Smooth muscle cell (in vitro differentiated cells): ENCODE measurements at regions not wholly inside any gene's neighbourhood (a gene's known extent, or its start where the extent isn't known, plus 50 kb on each side); places are given as distances from the start of the nearest gene placed in this dataset.

ENCODE experiments used
- DNase-seq: peaks from one replicate; lab custom pipeline; 2025; ENCODE audit not compliant: unreplicated experiment; lab: John Stamatoyannopoulos, UW
- H2AFZ ChIP-seq: fragments of 200-600 bp; sonication (generic); 2 replicates; pipeline ENCODE4 v1.6.0; 2016; ENCODE audit warnings: antibody characterized with exemption, low read depth, mild to moderate bottlenecking
- H3F3A ChIP-seq: fragments of 200-600 bp; sonication (generic); 2 replicates; pipeline ENCODE4 v1.6.0; 2017; ENCODE audit warnings: antibody characterized with exemption, low read depth
- H3K27ac ChIP-seq: fragments of 200-600 bp; sonication (generic); 2 replicates; pipeline ENCODE4 v1.5.1; 2016; ENCODE audit warnings: low read depth, mild to moderate bottlenecking
- H3K27me3 ChIP-seq: fragments of 200-600 bp; sonication (generic); 2 replicates; pipeline ENCODE4 v1.6.1; 2016; ENCODE audit warnings: low read depth, mild to moderate bottlenecking
- H3K36me3 ChIP-seq: fragments of 200-600 bp; sonication (generic); 2 replicates; pipeline ENCODE4 v1.5.1; 2016; ENCODE audit warnings: low read depth
- H3K4me1 ChIP-seq: fragments of 200-600 bp; sonication (generic); 2 replicates; pipeline ENCODE4 v1.5.1; 2016; ENCODE audit warnings: low read depth
- H3K4me2 ChIP-seq: fragments of 200-600 bp; sonication (generic); 2 replicates; pipeline ENCODE4 v1.6.0; 2016; ENCODE audit warnings: mild to moderate bottlenecking
- H3K4me3 ChIP-seq: fragments of 200-600 bp; sonication (generic); 2 replicates; pipeline ENCODE4 v1.5.1; 2016; ENCODE audit warnings: mild to moderate bottlenecking
- H3K79me2 ChIP-seq: fragments of 200-600 bp; sonication (generic); 2 replicates; pipeline ENCODE4 v1.6.0; 2016; ENCODE audit warnings: low read depth, mild to moderate bottlenecking
- H3K9ac ChIP-seq: fragments of 200-600 bp; sonication (generic); 2 replicates; pipeline ENCODE4 v1.6.0; 2016; ENCODE audit warnings: low read depth
- H3K9me3 ChIP-seq: fragments of 200-600 bp; sonication (generic); replicated peaks from 2 replicates; pipeline ENCODE4 v1.5.1; 2016; ENCODE audit warnings: low read depth
- H4K20me1 ChIP-seq: fragments of 200-600 bp; sonication (generic); 2 replicates; pipeline ENCODE4 v1.6.0; 2016; ENCODE audit warnings: low read depth
- WGBS: methylation state at CpG from one replicate; pipeline ENCODE4 v1.1.7; 2016; ENCODE audit warnings: low lambda C conversion rate; 5-methylcytosine and 5-hydroxymethylcytosine counted together
- TF ChIP-seq, protein P1 (sequence below): fragments of 200-600 bp; sonication (generic); IDR thresholded peaks from 2 replicates; pipeline ENCODE4 v1.5.1; 2017; ENCODE audit warnings: borderline replicate concordance, mild to moderate bottlenecking, antibody characterized with exemption; ENCODE audit not compliant: insufficient read depth, poor library complexity, severe bottlenecking

DNA sequence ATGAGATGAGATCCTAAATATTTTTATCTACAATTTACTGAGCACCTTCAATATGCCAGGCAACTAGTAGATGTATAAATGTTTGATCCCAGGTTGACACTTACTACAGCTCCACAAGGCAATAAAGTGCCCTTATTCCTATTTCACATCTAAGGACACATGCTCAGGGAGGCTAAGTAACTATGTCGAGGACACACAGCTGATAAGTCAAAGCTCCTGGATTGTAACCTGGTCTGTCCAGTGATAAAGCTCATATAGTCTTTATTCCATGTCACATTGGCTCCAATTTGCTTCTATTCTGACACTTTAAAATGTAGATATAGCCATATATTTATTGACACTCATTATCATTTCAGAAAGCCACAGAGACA is 93.8 kb upstream of the BMAL1 start:
- no peaks in the 10 kb centered on the region for H3K36me3 ChIP-seq
- no peaks in the 10 kb centered on the region for H3K79me2 ChIP-seq
- H3K4me1 ChIP-seq = no peaks in the 10 kb centered on the region
- H3F3A ChIP-seq = no peaks in the 10 kb centered on the region
- no peak for DNase-seq
- H3K9ac ChIP-seq = no peak overlapping the region
- no peaks in the 10 kb centered on the region for H3K9me3 ChIP-seq
- no peak overlapping the region for H3K27ac ChIP-seq
- no peak overlapping the region for H3K4me2 ChIP-seq
- 87% methylated on average over 1 of the region's 1 CpG for WGBS
- H3K4me3 ChIP-seq = no peak overlapping the region
- no peaks in the 10 kb centered on the region for H3K27me3 ChIP-seq
- no peaks in the 10 kb centered on the region for H4K20me1 ChIP-seq
- TF ChIP-seq, protein P1, sequence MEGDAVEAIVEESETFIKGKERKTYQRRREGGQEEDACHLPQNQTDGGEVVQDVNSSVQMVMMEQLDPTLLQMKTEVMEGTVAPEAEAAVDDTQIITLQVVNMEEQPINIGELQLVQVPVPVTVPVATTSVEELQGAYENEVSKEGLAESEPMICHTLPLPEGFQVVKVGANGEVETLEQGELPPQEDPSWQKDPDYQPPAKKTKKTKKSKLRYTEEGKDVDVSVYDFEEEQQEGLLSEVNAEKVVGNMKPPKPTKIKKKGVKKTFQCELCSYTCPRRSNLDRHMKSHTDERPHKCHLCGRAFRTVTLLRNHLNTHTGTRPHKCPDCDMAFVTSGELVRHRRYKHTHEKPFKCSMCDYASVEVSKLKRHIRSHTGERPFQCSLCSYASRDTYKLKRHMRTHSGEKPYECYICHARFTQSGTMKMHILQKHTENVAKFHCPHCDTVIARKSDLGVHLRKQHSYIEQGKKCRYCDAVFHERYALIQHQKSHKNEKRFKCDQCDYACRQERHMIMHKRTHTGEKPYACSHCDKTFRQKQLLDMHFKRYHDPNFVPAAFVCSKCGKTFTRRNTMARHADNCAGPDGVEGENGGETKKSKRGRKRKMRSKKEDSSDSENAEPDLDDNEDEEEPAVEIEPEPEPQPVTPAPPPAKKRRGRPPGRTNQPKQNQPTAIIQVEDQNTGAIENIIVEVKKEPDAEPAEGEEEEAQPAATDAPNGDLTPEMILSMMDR = no peak
- no peak overlapping the region for H2AFZ ChIP-seq

DNA sequence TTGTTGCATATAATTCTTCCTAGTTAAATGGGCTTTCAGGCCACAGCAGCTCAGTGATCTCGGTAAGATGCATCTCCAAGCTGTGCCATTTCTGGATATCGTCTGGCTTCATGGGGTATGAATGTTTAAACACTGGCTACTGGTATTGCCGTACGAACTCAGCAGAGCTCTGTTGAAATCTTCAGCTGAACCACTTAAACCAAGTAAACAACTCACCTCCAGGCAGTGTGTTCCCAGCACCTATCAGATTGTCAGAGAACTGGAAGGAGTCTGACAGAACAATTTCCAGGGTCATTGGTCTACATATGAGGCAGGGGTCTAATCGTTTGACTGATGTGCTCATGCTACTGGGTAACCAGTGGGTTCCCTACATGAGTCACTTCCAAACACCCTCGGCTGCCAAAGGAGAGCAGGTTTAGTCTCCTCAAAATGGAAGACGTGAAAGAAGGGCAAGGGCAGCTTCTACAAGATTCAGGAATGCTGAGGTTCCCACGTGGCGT is 93.2 kb upstream of the BMAL1 start:
- H3K9me3 ChIP-seq = no peaks in the 10 kb centered on the region
- H3K27ac ChIP-seq = no peak overlapping the region
- no peaks in the 10 kb centered on the region for H4K20me1 ChIP-seq
- 79% methylated on average over 9 of the region's 9 CpGs for WGBS
- H3K4me1 ChIP-seq = no peaks in the 10 kb centered on the region
- no peaks in the 10 kb centered on the region for H3K36me3 ChIP-seq
- TF ChIP-seq, protein P1 = no peak
- H3K79me2 ChIP-seq = no peaks in the 10 kb centered on the region
- no peak for DNase-seq
- H3K4me3 ChIP-seq = no peak overlapping the region
- no peak overlapping the region for H3K4me2 ChIP-seq
- no peak overlapping the region for H3K9ac ChIP-seq
- no peaks in the 10 kb centered on the region for H3K27me3 ChIP-seq
- no peak overlapping the region for H2AFZ ChIP-seq
- H3F3A ChIP-seq = no peaks in the 10 kb centered on the region

DNA sequence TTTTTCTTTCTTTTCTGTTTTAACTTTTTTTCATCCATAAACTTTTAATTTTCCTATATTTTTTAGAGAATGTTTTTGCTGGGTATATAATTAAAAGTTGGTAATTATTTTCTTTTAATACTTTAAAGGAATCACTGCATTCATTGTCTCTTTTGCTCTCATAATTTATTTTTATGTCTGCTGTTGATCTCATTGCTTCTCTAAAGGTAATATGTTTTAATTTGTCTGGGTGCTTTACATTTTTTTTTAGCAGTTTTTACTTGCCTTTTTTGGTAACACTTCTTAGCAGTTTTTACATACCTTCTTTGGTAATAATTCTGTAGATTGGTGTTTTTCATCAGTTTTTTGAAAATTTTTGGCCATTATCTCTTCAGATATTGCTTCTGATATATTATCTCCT is 89.4 kb upstream of the BMAL1 start:
- Histone ChIP-seq H3K36me3 (no peaks in the 10 kb centered on the region), H3K9me3 (no peaks in the 10 kb centered on the region), H4K20me1 (no peaks in the 10 kb centered on the region), H3K27me3 (no peaks in the 10 kb centered on the region), H3K27ac (no peak overlapping the region), H3F3A (no peaks in the 10 kb centered on the region), H3K4me3 (no peak overlapping the region), H2AFZ (no peak overlapping the region), H3K9ac (no peak overlapping the region), H3K4me1 (no peaks in the 10 kb centered on the region), H3K79me2 (no peaks in the 10 kb centered on the region), H3K4me2 (no peak overlapping the region)
- TF ChIP-seq, protein P1 = no peak
- no peak for DNase-seq

DNA sequence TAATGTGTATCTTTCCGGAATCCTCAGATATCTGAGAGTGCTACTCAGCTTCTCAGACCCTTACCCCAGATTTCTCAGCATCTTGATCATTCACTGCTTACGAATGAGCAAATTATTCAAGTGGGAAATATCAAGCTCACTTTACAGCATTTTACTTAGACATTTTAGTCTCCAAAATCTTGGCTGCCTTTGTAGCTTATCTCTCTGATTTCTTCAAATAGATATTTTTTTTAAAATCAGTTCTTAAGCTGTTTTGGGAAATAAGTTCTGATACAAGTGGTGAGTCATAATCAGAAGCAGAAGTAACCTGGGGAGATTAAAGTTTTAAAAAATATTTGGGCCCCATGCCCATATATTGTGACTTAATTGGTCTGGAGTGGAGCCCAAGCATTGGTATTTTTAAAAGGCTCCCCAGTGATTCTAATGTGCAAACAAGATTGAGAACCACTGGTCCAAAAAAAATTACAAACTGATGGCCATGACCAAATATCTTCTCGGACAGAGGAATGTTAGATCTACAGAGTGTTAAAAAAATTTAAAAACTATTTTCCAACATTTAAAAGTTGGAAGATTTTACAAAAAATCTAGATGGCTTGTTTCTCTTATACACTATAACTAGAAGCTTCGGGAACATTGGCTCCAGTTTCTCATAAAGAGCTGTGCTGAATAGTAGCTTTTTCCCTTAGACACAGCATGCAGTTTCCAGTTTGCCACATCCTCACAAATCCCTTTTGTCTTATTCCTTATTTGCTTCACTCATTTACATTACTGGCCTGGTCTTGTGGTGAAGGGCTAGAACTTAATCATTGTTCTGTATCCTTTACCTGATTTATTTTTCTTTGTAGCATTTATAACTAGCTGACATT is 87.8 kb upstream of the BMAL1 start:
- TF ChIP-seq, protein P1 = no peak
- WGBS = 83% methylated on average over 4 of the region's 4 CpGs
- Histone ChIP-seq H3K27me3 (no peaks in the 10 kb centered on the region), H2AFZ (no peak overlapping the region), H3K79me2 (no peaks in the 10 kb centered on the region), H3K4me2 (no peak overlapping the region), H4K20me1 (no peaks in the 10 kb centered on the region), H3F3A (no peaks in the 10 kb centered on the region), H3K36me3 (no peaks in the 10 kb centered on the region), H3K9ac (no peak overlapping the region), H3K4me3 (no peak overlapping the region), H3K9me3 (no peaks in the 10 kb centered on the region), H3K4me1 (no peaks in the 10 kb centered on the region), H3K27ac (no peak overlapping the region)
- DNase-seq = no peak
